ENCODE measurements at regions not wholly inside any gene's neighbourhood (a gene's known extent, or its start where the extent isn't known, plus 50 kb on each side); places are given as distances from the start of the nearest gene placed in this dataset.

GRCh38 chr4:29121586-29121985 is 1598.6 kb upstream of the PCDH7 start:
- Histone ChIP-seq H3K27ac (replicated peaks) (no peak overlapping the region), H3K27me3 (ENCODE audit: insufficient read depth, poor library complexity, severe bottlenecking) (no peaks in the 10 kb centered on the region), H3K4me3 (replicated peaks; ENCODE audit: insufficient read depth, low read length) (no peak overlapping the region)
- no peak for DNase-seq (ENCODE audit: low read depth in 1 of 2, low spot score in 1 of 2)
- TF ChIP-seq SPI1 (IDR thresholded peaks at IDR 0.05; ENCODE audit: borderline replicate concordance, low read depth) (no peak), POLR2AphosphoS5 (IDR thresholded peaks at IDR 0.05; ENCODE audit: low read depth) (no peak), CTCF (IDR thresholded peaks at IDR 0.05; ENCODE audit: insufficient read depth, low read length) (no peak), REST (IDR thresholded peaks at IDR 0.05; ENCODE audit: insufficient replicate concordance, low read depth) (no peak), GABPA (IDR thresholded peaks at IDR 0.05; ENCODE audit: low read depth) (no peak)

- no peak overlapping the region for H3K4me3 ChIP-seq (replicated peaks; ENCODE audit: insufficient read depth, low read length)
- H3K27ac ChIP-seq (replicated peaks) = no peak overlapping the region
- no peaks in the 10 kb centered on the region for H3K27me3 ChIP-seq (ENCODE audit: insufficient read depth, poor library complexity, severe bottlenecking)
- TF ChIP-seq REST (IDR thresholded peaks at IDR 0.05; ENCODE audit: insufficient replicate concordance, low read depth) = no peak
- TF ChIP-seq GABPA (IDR thresholded peaks at IDR 0.05; ENCODE audit: low read depth) = no peak
- no peak for TF ChIP-seq SPI1 (IDR thresholded peaks at IDR 0.05; ENCODE audit: borderline replicate concordance, low read depth)
- TF ChIP-seq POLR2AphosphoS5 (IDR thresholded peaks at IDR 0.05; ENCODE audit: low read depth) = no peak
- TF ChIP-seq CTCF (IDR thresholded peaks at IDR 0.05; ENCODE audit: insufficient read depth, low read length) = no peak
- DNase-seq (ENCODE audit: low read depth in 1 of 2, low spot score in 1 of 2) = no peak
These were observed 1591.4 kb upstream of the PCDH7 start for GRCh38 chr4:29128810-29129209.

GRCh38 chr4:29131304-29131703 is 1588.9 kb upstream of the PCDH7 start:
- TF ChIP-seq SPI1 (IDR thresholded peaks at IDR 0.05; ENCODE audit: borderline replicate concordance, low read depth) (no peak), GABPA (IDR thresholded peaks at IDR 0.05; ENCODE audit: low read depth) (no peak), CTCF (IDR thresholded peaks at IDR 0.05; ENCODE audit: insufficient read depth, low read length) (no peak), POLR2AphosphoS5 (IDR thresholded peaks at IDR 0.05; ENCODE audit: low read depth) (no peak), REST (IDR thresholded peaks at IDR 0.05; ENCODE audit: insufficient replicate concordance, low read depth) (no peak)
- no peak for DNase-seq (ENCODE audit: low read depth in 1 of 2, low spot score in 1 of 2)
- no peaks in the 10 kb centered on the region for H3K27me3 ChIP-seq (ENCODE audit: insufficient read depth, poor library complexity, severe bottlenecking)
- H3K27ac ChIP-seq (replicated peaks) = no peak overlapping the region
- H3K4me3 ChIP-seq (replicated peaks; ENCODE audit: insufficient read depth, low read length) = no peak overlapping the region

All from HL-60 (cell line).